DND-41 (cell line): ENCODE measurements at regions not wholly inside any gene's neighbourhood (a gene's known extent, or its start where the extent isn't known, plus 50 kb on each side); places are given as distances from the start of the nearest gene placed in this dataset.

Experiments used
- ATAC-seq: fragments of 200-7000 bp; cut with Tn5 transposase; 3 replicates; pipeline ENCODE4 v1.9.1; 2021; ENCODE audit warnings: low read depth; ENCODE audit not compliant: insufficient read depth
- DNase-seq: peaks from one replicate; pipeline ENCODE4 v3.0.0-alpha.2; 2020
- H2AFZ ChIP-seq: 2 replicates; pipeline ENCODE4 v1.6.0; 2012; ENCODE audit warnings: low read depth, low read length
- H3K27ac ChIP-seq: 2 replicates; pipeline ENCODE4 v1.5.1; 2012; ENCODE audit warnings: low read length, inconsistent platforms
- H3K27me3 ChIP-seq: fragments of 200-600 bp; sonication (generic); 2 replicates; pipeline ENCODE4 v1.6.0; 2012; ENCODE audit warnings: low read length, mild to moderate bottlenecking, inconsistent platforms; ENCODE audit not compliant: insufficient read depth, poor library complexity
- H3K36me3 ChIP-seq: 2 replicates; pipeline ENCODE4 v1.5.1; 2012; ENCODE audit warnings: low read length, inconsistent platforms; ENCODE audit not compliant: insufficient read depth
- H3K4me1 ChIP-seq: 2 replicates; pipeline ENCODE4 v1.5.1; 2012; ENCODE audit warnings: mild to moderate bottlenecking, low read length; ENCODE audit not compliant: insufficient read depth
- H3K4me2 ChIP-seq: 2 replicates; pipeline ENCODE4 v1.6.0; 2012; ENCODE audit warnings: mild to moderate bottlenecking, moderate library complexity, low read length, inconsistent platforms; ENCODE audit not compliant: insufficient read depth
- H3K4me3 ChIP-seq, 2 experiments: fragments of 200-600 bp in 1 of 2; shearing (Covaris generic) in 1 of 2; 2 replicates each; pipeline ENCODE4 v1.5.1; 2012 to 2016; ENCODE audit warnings: inconsistent platforms in 2 of 2, low read length in 2 of 2, mild to moderate bottlenecking in 2 of 2, low read depth in 1 of 2, moderate library complexity in 1 of 2
- H3K79me2 ChIP-seq: 2 replicates; pipeline ENCODE4 v1.6.0; 2012; ENCODE audit warnings: low read length, inconsistent platforms; ENCODE audit not compliant: insufficient read depth
- H3K9ac ChIP-seq: 2 replicates; pipeline ENCODE4 v1.6.0; 2012; ENCODE audit warnings: low read depth, mild to moderate bottlenecking, inconsistent platforms, low read length, moderate library complexity
- H3K9me3 ChIP-seq: 2 replicates; pipeline ENCODE4 v1.5.1; 2012; ENCODE audit warnings: low read length, moderate library complexity, mild to moderate bottlenecking, inconsistent platforms; ENCODE audit not compliant: insufficient read depth, severe bottlenecking
- H4K20me1 ChIP-seq: 2 replicates; pipeline ENCODE4 v1.6.0; 2012; ENCODE audit warnings: low read length; ENCODE audit not compliant: insufficient read depth
- CTCF ChIP-seq: IDR thresholded peaks from 2 replicates; pipeline ENCODE4 v1.5.1; 2012; ENCODE audit warnings: borderline replicate concordance, low read length, moderate library complexity, mild to moderate bottlenecking; ENCODE audit not compliant: poor library complexity, severe bottlenecking; ENCODE audit errors: extremely low read depth
- EZH2 ChIP-seq: IDR thresholded peaks from 3 replicates; pipeline ENCODE4 v1.6.1; 2012; ENCODE audit warnings: borderline replicate concordance, low read depth, mild to moderate bottlenecking, moderate library complexity, low read length, inconsistent platforms; ENCODE audit not compliant: severe bottlenecking

- Histone ChIP-seq H3K9me3 (no peaks in the 10 kb centered on the region), H3K4me2 (no peak overlapping the region), H3K27ac (no peak overlapping the region), H3K4me1 (no peaks in the 10 kb centered on the region), H3K36me3 (no peaks in the 10 kb centered on the region), H3K9ac (no peak overlapping the region), H3K27me3 (peaks cover 3% of the 10 kb centered on the region), H4K20me1 (no peaks in the 10 kb centered on the region), H3K4me3 (no peak overlapping the region), H3K79me2 (no peaks in the 10 kb centered on the region), H2AFZ (no peak overlapping the region)
- DNase-seq (no peak), ATAC-seq (no peak)
- TF ChIP-seq CTCF = no peak
- TF ChIP-seq EZH2 = no peak
Observed at GRCh38 chr16:79723583-79724168, 123.1 kb upstream of the MAF start.

GRCh38 chr16:79721270-79721669 lies 120.7 kb upstream of the MAF start:
- Histone ChIP-seq H3K27me3 (peaks cover 10% of the 10 kb centered on the region), H2AFZ (no peak overlapping the region), H3K9ac (no peak overlapping the region), H3K4me3 (no peak overlapping the region), H3K27ac (no peak overlapping the region), H4K20me1 (no peaks in the 10 kb centered on the region), H3K4me2 (no peak overlapping the region), H3K9me3 (no peaks in the 10 kb centered on the region), H3K4me1 (no peaks in the 10 kb centered on the region), H3K79me2 (no peaks in the 10 kb centered on the region), H3K36me3 (no peaks in the 10 kb centered on the region)
- DNase-seq (no peak), ATAC-seq (no peak)
- TF ChIP-seq EZH2 (no peak), CTCF (no peak)

- no peaks in the 10 kb centered on the region for H3K36me3 ChIP-seq
- no peak overlapping the region for H3K27ac ChIP-seq
- H2AFZ ChIP-seq = no peak overlapping the region
- peaks cover 10% of the 10 kb centered on the region for H3K27me3 ChIP-seq
- TF ChIP-seq CTCF = no peak
- TF ChIP-seq EZH2 = no peak
- H4K20me1 ChIP-seq = no peaks in the 10 kb centered on the region
- H3K9me3 ChIP-seq = no peaks in the 10 kb centered on the region
- H3K4me1 ChIP-seq = no peaks in the 10 kb centered on the region
- DNase-seq = no peak
- no peak for ATAC-seq
- H3K79me2 ChIP-seq = no peaks in the 10 kb centered on the region
- H3K9ac ChIP-seq = no peak overlapping the region
- H3K4me2 ChIP-seq = no peak overlapping the region
- no peak overlapping the region for H3K4me3 ChIP-seq
Observed at GRCh38 chr16:79717333-79718137, 117.0 kb upstream of the MAF start.
